HG02981 (cell line): ENCODE measurements at regions not wholly inside any gene's neighbourhood (a gene's known extent, or its start where the extent isn't known, plus 50 kb on each side); places are given as distances from the start of the nearest gene placed in this dataset.

Source experiments
- ATAC-seq: cut with Tn5 transposase; IDR thresholded peaks from one replicate; pipeline ENCODE4 v1.9.1; 2021; ENCODE audit warnings: mild to moderate bottlenecking, moderate library complexity; ENCODE audit not compliant: unreplicated experiment

DNA sequence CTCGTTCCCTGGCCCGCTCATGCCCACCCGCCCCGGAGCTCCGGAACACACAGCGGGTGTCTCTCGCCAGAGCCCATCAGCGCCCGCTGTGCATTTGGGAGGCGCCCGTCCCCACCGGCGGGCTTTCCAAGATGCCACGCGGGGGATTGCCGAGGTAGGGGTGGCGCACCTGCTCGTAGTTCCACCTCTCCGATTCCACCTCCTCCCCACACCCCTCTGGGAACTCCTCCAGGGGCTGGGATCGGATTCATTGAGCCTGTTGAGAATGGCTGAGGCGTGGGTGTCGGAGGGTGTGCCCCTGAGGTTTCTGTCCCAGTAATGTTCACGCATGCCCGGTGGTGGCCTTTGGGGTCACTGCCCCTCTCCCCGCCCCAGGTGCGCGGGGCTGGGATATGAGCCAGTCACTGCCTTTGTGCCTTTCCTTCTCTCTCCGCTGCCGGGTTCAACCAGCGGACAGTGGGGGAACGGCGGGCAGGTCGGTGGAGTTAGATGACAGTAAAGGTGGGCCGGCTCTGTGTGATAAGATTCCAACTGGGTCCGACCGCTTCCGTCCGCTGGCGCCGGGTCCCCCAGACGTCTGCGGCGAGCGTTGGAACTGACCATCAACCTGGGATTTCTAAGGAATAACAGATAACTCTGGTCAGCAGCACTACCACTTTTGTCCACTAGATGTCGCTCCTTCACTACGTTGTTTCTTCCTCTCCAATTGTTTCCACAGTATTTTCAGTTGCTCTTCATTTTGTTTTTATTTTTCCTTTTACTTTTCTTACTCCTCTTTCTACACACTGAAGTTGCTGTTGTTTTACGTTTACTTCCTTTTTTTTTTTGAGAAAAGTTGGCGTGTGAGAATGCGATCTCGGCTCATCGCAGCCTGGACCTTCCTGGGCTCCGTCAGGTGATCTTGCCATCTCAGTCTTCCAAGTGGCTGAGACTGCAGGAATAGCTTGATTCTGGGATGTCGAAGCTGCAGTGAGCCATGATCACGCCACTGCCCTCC is 178.1 kb upstream of the ALG10B start:
- ATAC-seq, result peak; percentile 71

DNA sequence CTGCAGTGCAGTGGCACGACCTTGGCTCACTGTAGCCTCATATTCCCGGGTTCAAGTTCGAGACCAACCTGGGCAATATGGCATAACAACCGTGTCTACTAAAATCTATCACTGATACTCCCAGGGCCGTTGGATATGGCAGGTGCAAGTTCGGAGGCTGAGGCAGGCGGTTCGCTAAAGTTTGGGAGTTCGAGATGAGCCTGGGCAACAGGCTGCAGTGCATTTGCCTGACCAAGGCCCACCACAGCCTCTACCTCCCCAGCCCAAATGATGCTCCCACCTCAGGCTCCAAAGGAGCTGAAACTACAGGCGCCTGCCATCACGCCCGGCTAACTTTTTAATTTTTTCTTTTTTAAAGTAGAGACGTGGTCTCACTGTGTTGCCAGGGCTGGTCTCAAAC is 177.1 kb upstream of the ALG10B start:
- no peak for ATAC-seq

DNA sequence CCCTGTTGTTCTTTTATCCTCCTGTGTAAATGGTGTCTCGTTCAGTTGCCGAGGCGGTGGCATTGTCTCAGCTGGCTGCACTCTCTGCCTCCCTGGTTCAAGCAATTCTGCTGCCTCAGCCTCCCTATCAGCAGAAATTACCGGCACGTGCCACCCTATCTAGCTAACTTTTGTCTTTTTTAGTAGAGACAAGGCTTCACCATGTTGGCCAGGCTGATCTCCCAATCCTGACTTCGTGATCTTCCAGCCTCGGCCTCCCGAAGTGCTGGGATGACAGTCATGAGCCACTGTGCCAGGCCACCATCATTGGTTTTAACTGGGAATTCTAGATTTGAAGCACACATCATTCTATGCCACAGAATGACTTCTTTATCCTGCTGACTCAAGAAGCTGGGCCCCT is 175.3 kb upstream of the ALG10B start:
- no peak for ATAC-seq

DNA sequence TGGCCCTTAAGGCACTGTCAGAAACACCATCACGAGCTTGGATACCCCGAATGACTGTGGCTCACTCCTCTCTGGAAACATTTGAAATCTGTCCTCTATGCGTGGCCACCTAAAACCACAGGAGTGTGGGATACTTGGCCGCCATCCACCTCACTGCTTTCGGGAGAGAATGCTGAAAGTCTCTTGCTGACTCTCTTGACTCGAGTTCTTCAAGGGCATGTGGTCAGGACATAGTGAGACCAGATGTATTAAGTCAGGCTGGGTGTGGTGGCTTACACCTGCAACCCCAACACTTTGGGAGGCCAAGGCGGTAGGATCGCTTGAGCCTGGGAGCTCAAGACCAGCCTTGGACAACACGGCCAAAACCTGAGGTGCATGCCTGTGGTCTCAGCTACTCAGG is 174.7 kb upstream of the ALG10B start:
- ATAC-seq, result no peak

DNA sequence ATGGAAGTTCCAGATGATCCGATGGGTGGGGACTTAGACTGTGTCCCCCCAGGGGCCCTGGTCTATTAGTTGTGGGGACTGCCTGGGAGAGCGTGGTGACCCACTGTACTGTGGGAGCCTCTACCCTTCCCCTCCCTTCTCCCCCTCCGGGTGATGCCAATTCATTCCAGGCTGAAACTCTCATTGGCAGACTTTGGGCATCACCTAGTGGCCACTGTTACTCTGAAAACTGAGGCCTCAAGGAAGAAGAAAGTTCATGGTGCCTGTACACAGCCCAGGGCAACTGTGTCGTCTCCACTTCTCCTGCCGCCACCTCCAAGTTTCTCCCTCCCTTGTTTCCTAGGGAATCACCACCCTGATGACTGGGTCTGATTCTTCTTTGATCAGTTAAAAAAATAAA is 173.6 kb upstream of the ALG10B start:
- no peak for ATAC-seq

DNA sequence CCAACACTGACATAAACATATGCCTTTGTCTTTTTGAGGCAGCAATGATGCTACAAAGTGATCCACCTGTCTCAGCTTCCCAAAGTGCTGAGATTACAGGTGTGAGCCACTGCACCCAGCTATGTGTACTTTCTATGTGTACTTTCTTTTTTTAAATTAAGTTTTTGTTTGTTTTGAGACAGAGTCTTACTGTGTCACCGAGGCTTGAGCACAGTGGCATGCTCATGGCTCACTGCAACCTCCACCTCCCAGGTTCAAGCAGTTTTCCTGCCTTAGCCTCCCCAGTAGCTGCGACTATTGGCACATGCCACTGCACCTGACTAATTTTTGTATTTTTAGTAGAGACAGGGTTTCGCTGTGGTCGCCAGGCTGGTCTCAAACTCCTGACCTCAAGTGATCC is 172.5 kb upstream of the ALG10B start:
- no peak for ATAC-seq

DNA sequence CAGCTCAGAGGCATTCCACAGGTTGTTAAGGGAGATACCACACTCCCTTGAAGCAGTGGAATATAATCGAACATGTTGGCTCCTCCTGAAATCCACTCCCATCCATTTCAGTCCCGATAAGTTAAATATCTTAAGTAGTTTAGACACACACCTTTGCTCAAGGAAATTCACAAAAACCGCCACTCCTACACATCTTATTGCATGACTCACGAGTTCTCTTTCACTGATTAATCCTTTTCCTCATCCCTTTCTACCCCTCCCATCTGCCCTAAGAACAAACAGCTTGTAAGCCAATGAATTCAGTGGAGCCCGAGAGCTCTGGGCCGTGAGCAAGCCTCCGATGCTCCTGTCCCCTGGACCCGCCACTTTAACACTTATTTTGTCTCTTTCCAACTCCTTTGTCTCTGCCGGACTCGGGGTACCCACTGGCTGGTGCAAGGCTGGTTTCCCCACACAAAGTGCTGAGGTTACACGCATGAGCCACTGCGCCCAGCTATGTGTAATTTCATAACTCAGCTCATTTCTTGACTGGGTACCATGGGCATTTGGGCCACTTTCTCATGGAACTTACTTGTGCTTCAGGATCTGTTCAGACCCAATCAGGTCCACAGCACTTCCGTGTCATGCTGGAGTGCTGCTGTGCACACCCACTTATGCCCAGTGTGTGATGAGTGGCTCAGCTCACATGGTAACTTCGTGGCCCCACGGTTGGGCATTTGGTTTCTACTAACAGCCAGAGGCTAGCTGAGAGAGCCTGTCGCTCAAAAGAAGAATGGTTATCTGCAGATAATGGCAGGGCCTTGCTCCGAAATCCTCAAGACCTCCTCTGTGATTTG is 171.8 kb upstream of the ALG10B start:
- no peak for ATAC-seq

DNA sequence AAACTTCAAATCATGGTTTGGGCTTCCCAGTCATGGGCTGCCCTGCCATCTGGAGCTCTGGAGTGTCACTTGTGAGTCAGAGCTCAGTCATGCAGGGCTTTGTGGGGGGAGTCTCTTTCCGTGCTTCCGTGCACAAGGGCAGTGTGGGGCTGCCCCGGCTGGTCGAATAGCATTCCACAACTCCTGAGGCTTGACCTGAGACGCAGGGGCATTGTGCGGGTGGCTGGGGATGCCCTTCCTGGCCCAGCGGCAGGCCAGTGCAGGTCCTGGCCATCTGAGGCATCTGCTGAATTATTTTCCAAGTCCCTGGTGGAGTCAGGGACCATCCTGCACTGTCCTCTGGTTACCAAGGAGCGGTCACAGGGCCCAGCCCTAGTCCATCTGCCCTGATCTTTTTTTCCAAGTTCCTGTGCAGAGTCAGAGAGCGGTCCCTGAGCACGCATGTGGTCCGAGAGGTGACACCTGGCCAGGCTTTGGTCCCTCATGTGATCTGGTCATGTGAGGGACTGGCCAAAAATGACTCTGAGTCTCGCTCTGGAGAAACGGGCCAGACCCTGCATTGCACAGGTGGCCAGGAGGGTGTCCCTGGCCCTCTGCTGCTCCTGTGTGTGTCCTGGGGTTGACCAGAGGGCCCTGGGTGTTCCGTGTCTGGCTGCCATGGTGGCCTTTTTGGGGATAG is 167.0 kb upstream of the ALG10B start:
- no peak for ATAC-seq

DNA sequence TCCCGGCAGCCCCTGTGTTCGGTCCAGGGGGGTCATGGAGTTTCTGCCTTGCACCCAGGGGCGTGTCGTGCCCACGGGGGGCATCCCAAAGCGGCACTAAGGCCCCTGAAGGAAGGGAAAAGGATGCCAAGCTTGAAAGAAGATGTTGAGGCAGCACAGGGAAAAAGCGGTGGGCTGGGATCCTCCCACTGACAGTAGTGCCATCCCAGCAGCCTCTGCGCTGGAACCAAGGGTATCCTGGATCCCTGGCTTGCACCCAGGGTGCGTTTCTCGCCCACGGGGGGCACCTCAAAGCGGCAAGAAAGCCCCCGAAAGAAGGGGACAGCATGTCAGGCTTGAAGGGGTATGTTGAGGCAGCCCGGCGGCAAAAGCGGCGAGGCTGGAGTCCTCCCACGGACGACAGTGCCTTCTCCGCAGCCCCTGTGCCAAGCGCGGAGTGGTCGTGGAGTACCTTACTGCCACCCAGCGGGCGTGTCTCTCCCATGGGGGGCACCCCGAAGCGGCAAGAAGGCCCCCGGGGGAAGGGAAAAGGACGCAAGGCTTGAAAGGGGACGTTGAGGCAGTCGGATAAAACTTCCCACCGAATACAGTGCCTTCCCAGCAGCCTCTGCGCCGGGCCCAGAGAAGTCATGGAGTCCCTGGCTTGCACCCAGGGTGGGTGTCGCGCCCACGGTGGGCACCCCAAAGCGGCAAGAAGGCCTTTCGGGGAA is 164.4 kb upstream of the ALG10B start:
- ATAC-seq, result no peak

DNA sequence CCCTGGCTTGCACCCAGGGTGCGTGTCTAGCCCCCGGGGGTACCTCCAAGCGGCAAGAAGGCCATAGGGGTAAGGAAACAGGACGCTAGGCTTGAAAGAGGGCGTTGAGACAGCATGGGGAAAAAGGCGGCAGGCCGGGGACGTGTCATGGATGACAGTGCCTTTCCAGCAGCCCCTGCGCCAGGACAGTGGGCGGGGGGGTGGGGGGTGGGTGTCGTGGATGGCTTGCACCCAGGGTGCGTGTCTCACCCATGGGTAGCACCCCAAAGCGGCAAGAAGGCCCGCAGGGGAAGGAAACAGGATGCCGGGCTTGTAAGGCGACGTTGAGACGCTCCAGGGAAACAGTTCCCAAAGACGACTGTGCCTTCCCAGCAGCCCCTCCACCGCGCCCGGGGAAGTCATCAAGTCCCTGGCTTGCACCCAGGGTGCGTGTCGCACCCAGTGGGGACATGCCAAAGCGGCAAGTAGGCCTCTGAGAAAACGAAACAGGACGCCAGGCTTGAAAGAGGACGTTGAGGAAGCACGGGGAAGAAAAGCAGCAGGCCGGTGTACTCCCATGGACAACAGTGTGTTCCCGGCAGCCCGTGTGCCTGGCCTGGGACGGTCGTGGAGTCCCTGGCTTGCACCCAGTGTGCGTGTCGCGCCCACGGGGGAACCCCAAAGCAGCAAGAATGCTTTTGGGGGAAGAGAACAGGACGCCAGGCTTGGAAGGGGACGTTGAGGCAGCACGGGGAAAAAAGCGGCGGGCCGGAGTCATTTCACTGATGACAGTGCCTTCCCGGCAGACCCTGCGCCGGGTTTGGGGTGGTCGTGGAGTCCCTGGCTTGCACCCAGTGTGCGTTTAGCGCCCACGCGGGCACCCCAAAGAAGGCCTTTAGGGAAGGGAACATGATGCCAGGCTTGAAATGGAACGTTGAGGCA is 163.5 kb upstream of the ALG10B start:
- ATAC-seq, result no peak

DNA sequence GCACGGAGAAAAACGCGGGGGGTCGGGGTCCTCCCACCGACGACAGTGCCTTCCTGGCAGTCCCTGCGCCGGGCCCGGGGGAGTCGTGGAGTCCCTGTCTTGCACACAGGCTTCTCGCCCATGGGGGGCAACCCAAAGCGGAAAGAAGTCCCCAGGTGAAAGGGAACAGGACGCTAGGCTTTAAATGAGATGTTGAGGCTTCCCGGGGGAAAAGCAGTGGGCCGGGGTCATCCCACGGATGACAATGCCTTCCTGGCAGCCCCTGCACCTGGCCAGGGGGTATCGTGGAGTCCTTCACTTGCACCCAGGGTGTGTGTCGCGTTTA is 162.9 kb upstream of the ALG10B start:
- ATAC-seq, result no peak

DNA sequence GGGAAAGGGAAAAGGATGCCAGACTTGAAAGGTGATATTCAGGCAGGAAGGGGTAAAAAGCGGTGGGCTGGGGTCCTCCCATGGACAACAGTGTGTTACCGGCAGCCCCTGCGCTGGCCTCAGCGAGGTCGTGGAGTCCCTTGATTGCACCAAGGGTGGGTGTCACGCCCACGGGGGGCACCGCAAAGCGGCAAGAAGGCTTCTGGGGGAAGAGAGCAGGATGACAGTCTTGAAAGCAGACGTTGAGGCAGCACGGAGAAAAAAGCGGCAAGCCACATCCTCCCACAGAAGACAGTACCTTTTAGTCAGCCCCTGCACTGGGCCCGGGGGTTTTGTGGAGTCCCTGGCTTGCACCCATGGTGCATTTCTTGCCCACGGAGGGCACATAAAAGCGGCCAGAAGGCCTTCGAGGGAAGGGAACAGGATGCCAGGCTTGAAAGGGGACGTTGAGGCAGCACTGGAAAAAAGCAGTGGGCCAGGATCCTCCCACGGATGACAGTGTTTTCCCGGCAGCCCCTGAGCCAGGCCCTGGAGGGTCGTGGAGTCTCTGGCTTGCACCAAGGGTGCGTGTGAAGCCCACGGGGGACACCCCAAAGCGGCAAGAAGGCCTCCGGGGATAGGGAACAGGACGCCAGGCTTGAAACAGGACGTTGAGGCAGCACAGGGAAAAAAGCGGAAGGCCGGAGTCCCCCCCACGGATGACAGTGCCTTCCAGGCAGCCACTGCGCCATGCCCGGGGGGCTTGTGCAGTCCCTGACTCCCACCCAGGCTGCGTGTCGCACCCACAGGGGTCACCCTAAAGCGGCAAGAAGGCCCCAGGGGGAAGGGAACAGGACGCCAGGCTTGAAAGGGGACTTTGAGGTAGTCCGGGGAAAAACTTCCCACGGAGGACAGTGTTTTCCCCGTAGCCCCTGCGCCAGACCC is 162.2 kb upstream of the ALG10B start:
- ATAC-seq, result no peak

DNA sequence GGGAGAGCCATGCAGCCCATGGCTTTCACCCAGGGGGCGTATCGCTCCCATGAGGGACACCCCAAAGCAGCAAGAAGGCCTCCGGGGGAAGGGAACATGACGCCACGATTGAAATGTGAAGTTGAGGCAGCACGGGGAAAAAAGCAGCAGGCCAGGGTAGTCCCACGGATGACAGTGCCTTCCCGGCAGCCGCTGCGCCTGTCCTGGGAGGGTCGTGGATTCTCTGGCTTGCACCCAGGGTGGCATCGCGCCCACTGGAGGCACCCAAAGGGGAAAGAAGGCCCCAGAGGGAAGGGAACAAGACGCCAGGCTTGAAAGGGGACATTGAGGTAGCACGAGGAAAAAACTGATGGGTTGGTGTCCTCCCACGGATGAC is 161.6 kb upstream of the ALG10B start:
- ATAC-seq, result no peak

DNA sequence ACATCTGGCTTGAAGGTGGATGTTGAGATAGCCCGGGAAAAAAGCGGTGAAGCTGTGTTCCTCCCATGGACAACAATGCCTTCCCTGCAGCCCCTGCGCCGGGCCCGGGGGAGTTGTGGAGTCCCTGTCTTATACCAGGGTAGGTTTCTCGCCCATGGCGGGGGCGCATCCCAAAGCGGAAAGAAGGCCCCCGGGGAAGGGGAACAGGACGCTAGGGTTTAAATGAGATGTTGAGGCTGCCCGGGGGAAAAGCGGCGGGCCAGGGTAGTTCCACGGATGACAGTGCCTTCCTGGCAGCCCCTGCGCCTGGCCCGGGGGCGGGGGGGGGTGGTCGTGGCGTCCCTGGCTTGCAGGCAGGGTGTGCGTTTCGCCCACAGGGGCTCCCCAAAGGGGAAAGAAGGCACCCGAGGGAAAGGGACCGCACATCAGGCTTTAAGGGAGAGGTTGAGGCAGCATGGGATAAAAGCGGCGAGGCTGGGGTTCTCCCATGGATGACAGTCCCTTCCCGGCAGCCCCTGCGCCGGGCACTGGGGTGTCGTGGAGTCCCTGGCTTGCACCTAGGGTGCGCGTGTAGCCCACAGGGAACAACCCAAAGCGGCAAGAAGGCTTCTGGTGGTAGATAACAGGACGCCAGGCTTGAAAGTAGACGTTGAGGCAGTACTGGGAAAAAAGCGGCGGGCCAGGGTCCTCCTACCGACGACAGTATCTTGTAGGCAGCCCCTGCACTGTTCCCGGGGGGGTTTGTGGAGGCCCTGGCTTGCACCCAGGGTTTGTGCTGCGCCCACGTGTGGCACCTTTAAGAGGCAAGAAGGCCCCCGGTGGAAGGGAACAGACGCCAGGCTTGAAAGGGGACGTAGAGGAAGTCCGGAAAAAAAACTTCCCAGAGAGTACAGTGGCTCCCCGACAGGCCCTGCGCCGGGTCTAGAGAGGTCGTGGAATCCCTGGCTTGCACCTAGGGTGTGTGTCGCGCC is 160.8 kb upstream of the ALG10B start:
- ATAC-seq, result no peak

DNA sequence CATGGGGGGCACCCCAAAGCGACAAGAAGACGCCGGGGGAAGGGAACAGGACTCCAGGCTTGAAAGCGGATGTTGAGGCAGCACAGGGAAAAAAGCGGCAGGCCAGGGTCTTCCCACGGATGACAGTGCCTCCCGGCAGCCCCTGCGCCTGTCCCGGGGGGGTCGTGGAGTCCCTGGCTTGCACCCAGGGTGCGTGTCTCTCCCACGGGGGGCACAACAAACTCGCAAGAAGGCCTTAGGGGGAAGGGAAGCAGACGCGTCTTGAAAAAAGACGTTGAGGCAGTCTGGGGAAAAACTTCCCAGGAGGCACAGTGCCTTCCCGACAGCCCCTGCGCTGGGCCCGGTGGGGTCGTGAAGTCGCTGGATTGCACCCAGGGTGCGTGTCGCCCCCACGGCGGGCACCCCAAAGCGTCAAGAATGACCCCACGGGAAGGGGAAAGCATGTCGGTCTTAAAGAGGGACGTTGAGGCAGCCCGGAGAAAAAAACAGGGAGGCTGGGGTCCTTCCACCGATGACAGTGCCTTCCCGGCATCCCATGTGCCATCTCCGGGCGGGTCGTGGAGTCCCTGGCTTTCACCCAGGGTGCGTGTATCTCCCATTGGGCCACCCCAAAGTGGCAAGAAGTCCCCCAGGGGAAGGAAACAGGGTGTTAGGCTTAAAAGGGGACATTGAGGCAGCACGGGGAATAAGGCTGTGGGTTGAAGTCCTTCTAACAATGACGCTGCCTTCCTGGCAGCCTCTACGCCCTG is 159.9 kb upstream of the ALG10B start:
- no peak for ATAC-seq

DNA sequence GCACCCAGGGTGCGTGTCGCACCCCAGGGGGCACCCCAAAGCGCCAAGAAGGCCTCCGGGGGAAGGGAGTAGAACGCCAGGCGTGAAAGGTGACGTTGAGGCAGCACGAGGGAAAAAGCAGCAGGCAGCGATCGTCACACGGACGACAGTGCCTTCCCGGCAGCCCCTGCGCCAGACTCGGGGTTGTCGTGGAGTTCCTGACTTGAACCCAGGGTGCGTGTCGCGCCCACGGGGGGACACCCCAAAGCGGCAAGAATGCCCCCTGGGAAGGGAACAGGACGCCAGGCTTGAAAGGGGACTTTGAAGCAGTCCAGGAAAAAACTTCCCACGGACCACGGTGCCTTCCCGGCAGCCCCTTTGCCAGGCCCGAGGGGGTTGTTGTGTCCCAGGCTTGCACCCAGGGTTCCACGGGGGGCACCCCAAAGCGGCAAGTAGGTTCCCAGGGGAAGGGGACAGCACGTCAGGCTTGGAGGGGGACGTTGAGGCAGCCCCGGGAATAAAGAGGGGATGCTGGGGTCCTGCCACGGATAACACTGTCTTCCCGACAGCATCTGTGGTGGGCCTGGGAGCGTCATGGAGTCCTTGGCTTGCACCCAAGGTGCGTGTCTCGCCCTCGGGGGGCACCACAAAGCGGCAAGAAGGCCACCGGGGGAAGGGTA is 159.2 kb upstream of the ALG10B start:
- ATAC-seq, result no peak
